Caco-2 (cell line): ENCODE measurements at regions not wholly inside any gene's neighbourhood (a gene's known extent, or its start where the extent isn't known, plus 50 kb on each side); places are given as distances from the start of the nearest gene placed in this dataset.

Source experiments
- BruUV-seq: library from RNA; stranded (reverse); fragments of 400-500 nt; replicated peaks from 2 replicates; lab custom pipeline; 2021; lab: Mats Ljungman, UMichigan
- CTCF ChIA-PET: fragments of 300-600 bp; sonication (Branson Sonifier 250); formaldehyde crosslinking; loops from one replicate; lab custom pipeline; 2022; ENCODE audit warnings: antibody characterized with exemption; lab: Charles Lee
- POLR2A ChIA-PET: fragments of 300-600 bp; sonication (Branson Sonifier 250); formaldehyde crosslinking; loops from one replicate; lab custom pipeline; 2022; ENCODE audit warnings: antibody characterized with exemption; lab: Charles Lee
- DNase-seq, 2 experiments: peaks; one replicate each; pipeline versions ENCODE4 v3.0.0 to v3.0.0-alpha.2; 2020 to 2022
- H3K27me3 ChIP-seq: replicated peaks from 2 replicates; pipeline ENCODE4 v1.6.0; 2011; ENCODE audit warnings: low read length; ENCODE audit not compliant: control insufficient read depth, insufficient read depth
- H3K36me3 ChIP-seq: 2 replicates; pipeline ENCODE4 v1.5.1; 2011; ENCODE audit warnings: low read length; ENCODE audit not compliant: control insufficient read depth, insufficient read depth
- H3K4me1 ChIP-seq: fragments of 250-450 bp; sonication (Bioruptor Pico); 2 replicates; pipeline ENCODE4 v1.5.1; 2020; ENCODE audit warnings: mild to moderate bottlenecking
- H3K4me3 ChIP-seq: 2 replicates; pipeline ENCODE4 v1.5.1; 2011; ENCODE audit warnings: low read depth, mild to moderate bottlenecking, control low read depth, low read length
- H3K9me3 ChIP-seq: fragments of 250-450 bp; sonication (Bioruptor Pico); 2 replicates; pipeline ENCODE4 v1.5.1; 2020; ENCODE audit warnings: mild to moderate bottlenecking, moderate library complexity
- H3K27ac Mint-ChIP-seq: one replicate; pipeline ENCODE4 v1.8.0; 2022; ENCODE audit warnings: mixed read lengths; ENCODE audit not compliant: unreplicated experiment
- H3K27me3 Mint-ChIP-seq: one replicate; pipeline ENCODE4 v1.8.0; 2022; ENCODE audit warnings: mixed read lengths; ENCODE audit not compliant: insufficient read depth, unreplicated experiment
- H3K36me3 Mint-ChIP-seq: one replicate; pipeline ENCODE4 v1.8.0; 2022; ENCODE audit warnings: mild to moderate bottlenecking, mixed read lengths; ENCODE audit not compliant: insufficient read depth, unreplicated experiment
- H3K4me1 Mint-ChIP-seq: one replicate; pipeline ENCODE4 v1.8.0; 2022; ENCODE audit warnings: low read depth, mixed read lengths; ENCODE audit not compliant: unreplicated experiment
- H3K4me3 Mint-ChIP-seq: one replicate; pipeline ENCODE4 v1.8.0; 2022; ENCODE audit warnings: mild to moderate bottlenecking, moderate library complexity, mixed read lengths; ENCODE audit not compliant: unreplicated experiment
- H3K9me3 Mint-ChIP-seq: one replicate; pipeline ENCODE4 v1.8.0; 2022; ENCODE audit warnings: mixed read lengths; ENCODE audit not compliant: unreplicated experiment
- intact Hi-C: fragments of 100-400 bp; cut with micrococcal nuclease; formaldehyde crosslinking; loops from one replicate; pipeline ENCODE4 v1.10.0; 2022; ENCODE audit not compliant: unreplicated experiment
- TF ChIP-seq, protein P1 (sequence below), 2 experiments: fragments of 200-600 bp in 1 of 2; IDR thresholded peaks; 1 replicate in 1 of 2; 2 replicates in 1 of 2; pipeline versions ENCODE4 v1.5.1 to v1.8.0; 2011 to 2022; ENCODE audit warnings: antibody characterized with exemption in 1 of 2, control low read depth in 1 of 2, inconsistent platforms in 1 of 2, low read depth in 1 of 2, low read length in 1 of 2, mild to moderate bottlenecking in 1 of 2, moderate library complexity in 1 of 2; ENCODE audit not compliant: insufficient read depth in 1 of 2, severe bottlenecking in 1 of 2, unreplicated experiment in 1 of 2

DNA sequence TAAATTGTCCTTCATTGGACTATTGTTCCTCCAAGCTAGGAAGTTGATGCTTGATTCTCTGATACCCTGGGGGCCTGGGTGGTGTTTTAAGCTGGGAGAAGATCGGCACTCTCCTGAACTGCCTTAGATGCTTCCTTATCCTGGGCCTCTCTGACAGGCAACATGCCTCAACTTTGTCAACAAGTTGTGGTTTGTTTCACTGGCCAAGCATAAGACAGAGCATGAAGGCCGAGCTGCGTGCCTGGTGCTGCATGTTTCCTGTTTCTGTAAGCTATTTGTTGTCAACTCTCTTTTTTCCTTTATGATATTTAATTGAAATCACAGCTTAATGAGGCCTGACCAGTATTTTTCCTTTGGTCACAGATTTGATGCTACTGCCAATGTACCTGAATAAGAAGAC lies 187.6 kb upstream of the TNC start:
- TF ChIP-seq, protein P1, sequence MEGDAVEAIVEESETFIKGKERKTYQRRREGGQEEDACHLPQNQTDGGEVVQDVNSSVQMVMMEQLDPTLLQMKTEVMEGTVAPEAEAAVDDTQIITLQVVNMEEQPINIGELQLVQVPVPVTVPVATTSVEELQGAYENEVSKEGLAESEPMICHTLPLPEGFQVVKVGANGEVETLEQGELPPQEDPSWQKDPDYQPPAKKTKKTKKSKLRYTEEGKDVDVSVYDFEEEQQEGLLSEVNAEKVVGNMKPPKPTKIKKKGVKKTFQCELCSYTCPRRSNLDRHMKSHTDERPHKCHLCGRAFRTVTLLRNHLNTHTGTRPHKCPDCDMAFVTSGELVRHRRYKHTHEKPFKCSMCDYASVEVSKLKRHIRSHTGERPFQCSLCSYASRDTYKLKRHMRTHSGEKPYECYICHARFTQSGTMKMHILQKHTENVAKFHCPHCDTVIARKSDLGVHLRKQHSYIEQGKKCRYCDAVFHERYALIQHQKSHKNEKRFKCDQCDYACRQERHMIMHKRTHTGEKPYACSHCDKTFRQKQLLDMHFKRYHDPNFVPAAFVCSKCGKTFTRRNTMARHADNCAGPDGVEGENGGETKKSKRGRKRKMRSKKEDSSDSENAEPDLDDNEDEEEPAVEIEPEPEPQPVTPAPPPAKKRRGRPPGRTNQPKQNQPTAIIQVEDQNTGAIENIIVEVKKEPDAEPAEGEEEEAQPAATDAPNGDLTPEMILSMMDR (IDR thresholded peaks at IDR 0.05; ENCODE audit: insufficient read depth in 1 of 2, low read depth in 1 of 2, low read length in 1 of 2, severe bottlenecking in 1 of 2, unreplicated experiment in 1 of 2): no peak
- POLR2A ChIA-PET: no interaction called here
- DNase-seq: no peak
- no peaks in the 10 kb centered on the region for H3K36me3 Mint-ChIP-seq
- H3K9me3 Mint-ChIP-seq: no peaks in the 10 kb centered on the region
- Histone ChIP-seq H3K4me1 (no peaks in the 10 kb centered on the region), H3K4me3 (no peak overlapping the region), H3K27me3 (no peaks in the 10 kb centered on the region), H3K36me3 (no peaks in the 10 kb centered on the region), H3K9me3 (no peaks in the 10 kb centered on the region)
- no TSS peak for BruUV-seq
- H3K27ac Mint-ChIP-seq: no peak overlapping the region
- H3K27me3 Mint-ChIP-seq: no peaks in the 10 kb centered on the region
- H3K4me3 Mint-ChIP-seq: no peak overlapping the region
- H3K4me1 Mint-ChIP-seq: no peaks in the 10 kb centered on the region
- intact Hi-C loops: no loop called here
- CTCF ChIA-PET: no interaction called here

DNA sequence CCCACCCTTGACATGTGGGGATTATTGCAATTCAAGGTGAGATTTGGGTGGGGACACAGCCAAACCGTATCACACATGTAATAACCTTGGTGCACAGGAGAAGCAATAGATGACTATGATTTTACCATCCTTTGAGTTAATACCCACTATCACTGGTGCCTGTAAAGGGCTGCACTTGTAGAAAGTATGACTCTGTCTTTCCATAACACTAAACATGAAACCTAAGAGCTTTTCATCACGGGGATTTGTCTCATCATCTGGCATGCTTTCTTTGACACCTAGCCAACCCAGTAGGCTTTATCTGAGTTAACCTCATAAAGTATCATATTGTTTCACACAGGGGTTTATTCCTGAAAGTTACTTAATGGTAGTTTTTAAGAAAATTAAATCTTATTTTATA lies 188.9 kb upstream of the TNC start:
- TF ChIP-seq, protein P1 (IDR thresholded peaks at IDR 0.05; ENCODE audit: insufficient read depth in 1 of 2, low read depth in 1 of 2, low read length in 1 of 2, severe bottlenecking in 1 of 2, unreplicated experiment in 1 of 2): no peak
- no TSS peak for BruUV-seq
- Mint-ChIP-seq H3K4me3 (no peak overlapping the region), H3K9me3 (no peaks in the 10 kb centered on the region), H3K27me3 (no peaks in the 10 kb centered on the region), H3K27ac (no peak overlapping the region), H3K36me3 (no peaks in the 10 kb centered on the region), H3K4me1 (no peaks in the 10 kb centered on the region)
- ChIA-PET POLR2A (no interaction called here), CTCF (no interaction called here)
- DNase-seq: no peak
- no peak overlapping the region for H3K4me3 ChIP-seq
- no peaks in the 10 kb centered on the region for H3K36me3 ChIP-seq
- intact Hi-C loops: no loop called here
- H3K9me3 ChIP-seq: no peaks in the 10 kb centered on the region
- no peaks in the 10 kb centered on the region for H3K27me3 ChIP-seq
- no peaks in the 10 kb centered on the region for H3K4me1 ChIP-seq

DNA sequence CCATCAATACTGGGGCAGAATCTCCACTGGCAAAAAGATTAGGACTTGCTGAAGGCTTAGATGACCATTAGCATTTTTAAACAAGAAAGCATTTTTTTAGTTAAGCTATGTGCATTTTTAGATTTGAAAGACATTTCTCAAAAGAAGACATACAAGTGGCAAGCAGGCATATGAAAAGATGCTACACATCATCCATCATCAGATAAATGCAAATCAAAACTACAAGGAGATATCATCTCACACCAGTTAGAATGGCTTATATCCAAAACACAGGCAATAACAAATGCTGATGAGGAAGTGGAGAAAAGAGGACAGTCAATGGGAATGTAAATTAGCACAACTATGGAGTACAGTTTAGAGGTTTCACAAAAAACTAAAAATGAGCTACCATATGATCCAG lies 195.6 kb upstream of the TNC start:
- DNase-seq: no peak
- TF ChIP-seq, protein P1 (IDR thresholded peaks at IDR 0.05; ENCODE audit: insufficient read depth in 1 of 2, low read depth in 1 of 2, low read length in 1 of 2, severe bottlenecking in 1 of 2, unreplicated experiment in 1 of 2): no peak
- H3K9me3 Mint-ChIP-seq: peaks cover 26% of the 10 kb centered on the region

More for the DNA sequence above, 195.6 kb upstream of the TNC start:
- ChIA-PET CTCF (no interaction called here), POLR2A (no interaction called here)
- H3K27me3 ChIP-seq: no peaks in the 10 kb centered on the region
- no peaks in the 10 kb centered on the region; the same call in 1 of the 2 replicates for H3K9me3 ChIP-seq
- H3K4me1 Mint-ChIP-seq: no peaks in the 10 kb centered on the region
- H3K36me3 Mint-ChIP-seq: no peaks in the 10 kb centered on the region
- no peak overlapping the region for H3K27ac Mint-ChIP-seq
- H3K27me3 Mint-ChIP-seq: no peaks in the 10 kb centered on the region
- intact Hi-C loops: no loop called here
- no peak overlapping the region for H3K4me3 Mint-ChIP-seq
- no TSS peak for BruUV-seq
- no peaks in the 10 kb centered on the region for H3K4me1 ChIP-seq
- no peaks in the 10 kb centered on the region for H3K36me3 ChIP-seq
- H3K4me3 ChIP-seq: no peak overlapping the region
